ENCODE measurements at regions not wholly inside any gene's neighbourhood (a gene's known extent, or its start where the extent isn't known, plus 50 kb on each side); places are given as distances from the start of the nearest gene placed in this dataset.

- no peak for TF ChIP-seq CTCF (IDR thresholded peaks at IDR 0.05; ENCODE audit: borderline replicate concordance, insufficient read depth, low read depth, low read length)
- H3K4me3 ChIP-seq (ENCODE audit: low read depth, low read length): no peak overlapping the region
These were observed 121.5 kb downstream of the FAM76B start for GRCh38 chr11:95668131-95668530.

GRCh38 chr11:95661162-95661561, 128.4 kb downstream of the FAM76B start:
- no peak for TF ChIP-seq CTCF (IDR thresholded peaks at IDR 0.05; ENCODE audit: borderline replicate concordance, insufficient read depth, low read depth, low read length)

GRCh38 chr11:95660038-95660437, 129.5 kb downstream of the FAM76B start:
- H3K4me3 ChIP-seq (ENCODE audit: low read depth, low read length): no peak overlapping the region
- no peak for TF ChIP-seq CTCF (IDR thresholded peaks at IDR 0.05; ENCODE audit: borderline replicate concordance, insufficient read depth, low read depth, low read length)

More at GRCh38 chr11:95661162-95661561, 128.4 kb downstream of the FAM76B start:
- H3K4me3 ChIP-seq (ENCODE audit: low read depth, low read length): no peak overlapping the region

GRCh38 chr11:95659088-95659487, 130.5 kb downstream of the FAM76B start:
- no peak overlapping the region for H3K4me3 ChIP-seq (ENCODE audit: low read depth, low read length)
- no peak for TF ChIP-seq CTCF (IDR thresholded peaks at IDR 0.05; ENCODE audit: borderline replicate concordance, insufficient read depth, low read depth, low read length)

- no peak for TF ChIP-seq CTCF (IDR thresholded peaks at IDR 0.05; ENCODE audit: borderline replicate concordance, insufficient read depth, low read depth, low read length)
- no peak overlapping the region for H3K4me3 ChIP-seq (ENCODE audit: low read depth, low read length)
These were observed 134.0 kb downstream of the FAM76B start for GRCh38 chr11:95655536-95655935.

GRCh38 chr11:95653680-95654079, 135.9 kb downstream of the FAM76B start:
- no peak for TF ChIP-seq CTCF (IDR thresholded peaks at IDR 0.05; ENCODE audit: borderline replicate concordance, insufficient read depth, low read depth, low read length)
- no peak overlapping the region for H3K4me3 ChIP-seq (ENCODE audit: low read depth, low read length)

GRCh38 chr11:95653099-95653498, 136.5 kb downstream of the FAM76B start:
- no peak for TF ChIP-seq CTCF (IDR thresholded peaks at IDR 0.05; ENCODE audit: borderline replicate concordance, insufficient read depth, low read depth, low read length)
- no peak overlapping the region for H3K4me3 ChIP-seq (ENCODE audit: low read depth, low read length)

Data from GM12875 (cell line).